Neural cell (in vitro differentiated cells): ENCODE measurements at regions not wholly inside any gene's neighbourhood (a gene's known extent, or its start where the extent isn't known, plus 50 kb on each side); places are given as distances from the start of the nearest gene placed in this dataset.
"Not testable (repeated sequence)": the region's sequence is repeated elsewhere in the genome, so short reads cannot be mapped to it uniquely, and the experiment has no call there.

Experiments
- EP300 ChIP-seq: fragments of 450-650 bp; conservative IDR thresholded peaks from 2 replicates; pipeline ENCODE4 v1.6.1; 2014; ENCODE audit warnings: antibody characterized with exemption, mild to moderate bottlenecking, moderate library complexity; ENCODE audit not compliant: poor library complexity, severe bottlenecking
- EZH2 ChIP-seq: fragments of 200-600, 300-800 bp; shearing (Covaris generic), sonication (generic); IDR thresholded peaks from 2 replicates; pipeline ENCODE4 v1.6.1; 2014; ENCODE audit warnings: antibody characterized with exemption, low read length, borderline replicate concordance, mild to moderate bottlenecking; ENCODE audit not compliant: insufficient read depth, poor library complexity, severe bottlenecking
- MXI1 ChIP-seq: fragments of 450-650 bp; conservative IDR thresholded peaks from 2 replicates; pipeline ENCODE4 v1.6.1; 2014; ENCODE audit warnings: antibody characterized with exemption, mild to moderate bottlenecking; ENCODE audit not compliant: poor library complexity, severe bottlenecking
- POLR2AphosphoS5 ChIP-seq: IDR thresholded peaks from 2 replicates; pipeline ENCODE4 v1.6.1; 2012
- RAD21 ChIP-seq: fragments of 450-650 bp; conservative IDR thresholded peaks from 2 replicates; pipeline ENCODE4 v1.6.1; 2014; ENCODE audit warnings: antibody characterized with exemption, mild to moderate bottlenecking, moderate library complexity
- REST ChIP-seq: IDR thresholded peaks from 2 replicates; pipeline ENCODE4 v1.6.1; 2012; ENCODE audit warnings: borderline replicate concordance
- SMC3 ChIP-seq: fragments of 450-650 bp; conservative IDR thresholded peaks from 2 replicates; pipeline ENCODE4 v1.6.1; 2014; ENCODE audit warnings: antibody characterized with exemption, mild to moderate bottlenecking, moderate library complexity; ENCODE audit not compliant: poor library complexity
- TAF1 ChIP-seq: IDR thresholded peaks from 2 replicates; pipeline ENCODE4 v1.6.1; 2012; ENCODE audit warnings: low read depth
- TF ChIP-seq, protein P1 (sequence below): fragments of 450-650 bp; IDR thresholded peaks from 2 replicates; pipeline ENCODE4 v1.5.1; 2014; ENCODE audit warnings: antibody characterized with exemption, mild to moderate bottlenecking, moderate library complexity; ENCODE audit not compliant: poor library complexity, severe bottlenecking

GRCh38 chr1:14419778-14420218 lies 178.7 kb upstream of the KAZN start:
- TF ChIP-seq, protein P1, sequence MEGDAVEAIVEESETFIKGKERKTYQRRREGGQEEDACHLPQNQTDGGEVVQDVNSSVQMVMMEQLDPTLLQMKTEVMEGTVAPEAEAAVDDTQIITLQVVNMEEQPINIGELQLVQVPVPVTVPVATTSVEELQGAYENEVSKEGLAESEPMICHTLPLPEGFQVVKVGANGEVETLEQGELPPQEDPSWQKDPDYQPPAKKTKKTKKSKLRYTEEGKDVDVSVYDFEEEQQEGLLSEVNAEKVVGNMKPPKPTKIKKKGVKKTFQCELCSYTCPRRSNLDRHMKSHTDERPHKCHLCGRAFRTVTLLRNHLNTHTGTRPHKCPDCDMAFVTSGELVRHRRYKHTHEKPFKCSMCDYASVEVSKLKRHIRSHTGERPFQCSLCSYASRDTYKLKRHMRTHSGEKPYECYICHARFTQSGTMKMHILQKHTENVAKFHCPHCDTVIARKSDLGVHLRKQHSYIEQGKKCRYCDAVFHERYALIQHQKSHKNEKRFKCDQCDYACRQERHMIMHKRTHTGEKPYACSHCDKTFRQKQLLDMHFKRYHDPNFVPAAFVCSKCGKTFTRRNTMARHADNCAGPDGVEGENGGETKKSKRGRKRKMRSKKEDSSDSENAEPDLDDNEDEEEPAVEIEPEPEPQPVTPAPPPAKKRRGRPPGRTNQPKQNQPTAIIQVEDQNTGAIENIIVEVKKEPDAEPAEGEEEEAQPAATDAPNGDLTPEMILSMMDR, result not testable (repeated sequence)
- not testable (repeated sequence) for TF ChIP-seq POLR2AphosphoS5, EP300, SMC3, TAF1, EZH2, REST, RAD21, MXI1
